ENCODE measurements at regions not wholly inside any gene's neighbourhood (a gene's known extent, or its start where the extent isn't known, plus 50 kb on each side); places are given as distances from the start of the nearest gene placed in this dataset.

- CTCF ChIA-PET: no interaction called here
- Histone ChIP-seq H3K79me2 (ENCODE audit: low read depth) (no peaks in the 10 kb centered on the region), H4K20me1 (ENCODE audit: insufficient read depth) (no peaks in the 10 kb centered on the region), H3K4me3 (no peak overlapping the region), H3K9me2 (ENCODE audit: insufficient read depth) (no peaks in the 10 kb centered on the region), H3K27me3 (ENCODE audit: insufficient read depth, low read depth) (no peaks in the 10 kb centered on the region), H3K4me2 (no peak overlapping the region), H3K4me1 (replicated peaks; ENCODE audit: insufficient read depth) (no peaks in the 10 kb centered on the region), H2AFZ (no peak overlapping the region), H3K9me3 (ENCODE audit: insufficient read depth, low read depth) (no peaks in the 10 kb centered on the region), H3K36me3 (ENCODE audit: low read depth) (no peaks in the 10 kb centered on the region), H3F3A (ENCODE audit: insufficient read depth, low read depth) (no peaks in the 10 kb centered on the region; the same call in 1 of the 2 replicates), H3K27ac (no peak overlapping the region)
- DNase-seq: no peak
- POLR2A ChIA-PET (ENCODE audit: unreplicated experiment): no interaction called here
- intact Hi-C loops (cut with micrococcal nuclease; ENCODE audit: unreplicated experiment): no loop called here
- TF ChIP-seq EZH2 (IDR thresholded peaks at IDR 0.05; ENCODE audit: low read depth): no peak
- no peak for TF ChIP-seq CTCF (conservative IDR thresholded peaks at IDR 0.05)
- BruUV-seq (replicated peaks): no TSS peak
These were observed 91.5 kb upstream of the RNF152 start for GRCh38 chr18:61984349-61984748.

GRCh38 chr18:61982475-61982874 lies 89.7 kb upstream of the RNF152 start:
- no peak for TF ChIP-seq EZH2 (IDR thresholded peaks at IDR 0.05; ENCODE audit: low read depth)
- no peak for TF ChIP-seq CTCF (conservative IDR thresholded peaks at IDR 0.05)
- no peak for DNase-seq
- POLR2A ChIA-PET (ENCODE audit: unreplicated experiment): no interaction called here
- Histone ChIP-seq H3F3A (ENCODE audit: insufficient read depth, low read depth) (no peaks in the 10 kb centered on the region; the same call in 1 of the 2 replicates), H3K27ac (no peak overlapping the region), H4K20me1 (ENCODE audit: insufficient read depth) (no peaks in the 10 kb centered on the region), H3K36me3 (ENCODE audit: low read depth) (no peaks in the 10 kb centered on the region), H3K27me3 (ENCODE audit: insufficient read depth, low read depth) (no peaks in the 10 kb centered on the region), H3K4me1 (replicated peaks; ENCODE audit: insufficient read depth) (no peaks in the 10 kb centered on the region), H2AFZ (0 out of 2 replicates have a peak overlapping the region, but pooled peaks have one; percentile 39), H3K9me2 (ENCODE audit: insufficient read depth) (no peaks in the 10 kb centered on the region), H3K4me2 (no peak overlapping the region), H3K4me3 (no peak overlapping the region), H3K79me2 (ENCODE audit: low read depth) (no peaks in the 10 kb centered on the region), H3K9me3 (ENCODE audit: insufficient read depth, low read depth) (no peaks in the 10 kb centered on the region)
- CTCF ChIA-PET: no interaction called here
- intact Hi-C loops (cut with micrococcal nuclease; ENCODE audit: unreplicated experiment): no loop called here
- BruUV-seq (replicated peaks): no TSS peak

DNA sequence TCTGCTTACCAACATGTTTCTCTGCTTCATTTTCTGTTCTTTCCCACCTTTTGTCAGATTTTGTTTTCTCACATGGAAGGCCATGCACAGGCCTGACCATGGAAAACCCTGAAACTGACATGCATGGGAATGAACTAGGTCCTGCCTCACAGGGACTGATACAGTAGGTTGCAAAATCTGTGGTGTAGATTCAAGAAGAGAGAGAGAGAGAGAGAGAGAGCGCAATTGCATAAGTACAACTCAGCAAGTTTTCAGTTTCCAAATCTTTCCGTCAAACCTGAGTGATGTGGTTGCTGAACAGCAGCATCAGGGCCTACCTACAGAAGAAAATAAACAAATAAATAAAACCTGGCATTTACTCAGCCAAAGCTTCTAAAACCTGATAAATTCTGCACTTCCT lies 87.5 kb upstream of the RNF152 start:
- Histone ChIP-seq H3K4me1 (replicated peaks; ENCODE audit: insufficient read depth) (no peaks in the 10 kb centered on the region), H3K27me3 (ENCODE audit: insufficient read depth, low read depth) (no peaks in the 10 kb centered on the region), H3K9me2 (ENCODE audit: insufficient read depth) (no peaks in the 10 kb centered on the region), H2AFZ (no peak overlapping the region), H3F3A (ENCODE audit: insufficient read depth, low read depth) (no peaks in the 10 kb centered on the region; the same call in 1 of the 2 replicates), H3K4me3 (no peak overlapping the region), H3K27ac (no peak overlapping the region), H4K20me1 (ENCODE audit: insufficient read depth) (no peaks in the 10 kb centered on the region), H3K79me2 (ENCODE audit: low read depth) (no peaks in the 10 kb centered on the region), H3K4me2 (no peak overlapping the region), H3K9me3 (ENCODE audit: insufficient read depth, low read depth) (no peaks in the 10 kb centered on the region), H3K36me3 (ENCODE audit: low read depth) (no peaks in the 10 kb centered on the region)
- POLR2A ChIA-PET (ENCODE audit: unreplicated experiment): no interaction called here
- TF ChIP-seq EZH2 (IDR thresholded peaks at IDR 0.05; ENCODE audit: low read depth): no peak
- TF ChIP-seq CTCF (conservative IDR thresholded peaks at IDR 0.05): no peak
- intact Hi-C loops (cut with micrococcal nuclease; ENCODE audit: unreplicated experiment): no loop called here
- CTCF ChIA-PET: no interaction called here
- no TSS peak for BruUV-seq (replicated peaks)
- no peak for DNase-seq

All from PC-9 (cell line).